Chondrocyte (in vitro differentiated cells): ENCODE measurements at regions not wholly inside any gene's neighbourhood (a gene's known extent, or its start where the extent isn't known, plus 50 kb on each side); places are given as distances from the start of the nearest gene placed in this dataset.

ENCODE experiments used
- DNase-seq: peaks from one replicate; pipeline ENCODE4 v3.0.0; 2021; ENCODE audit warnings: mixed read lengths, low spot score
- H3K27ac Mint-ChIP-seq: one replicate; pipeline ENCODE4 v1.8.0; 2021; ENCODE audit warnings: mild to moderate bottlenecking, moderate library complexity, mixed read lengths; ENCODE audit not compliant: unreplicated experiment
- H3K27me3 Mint-ChIP-seq: 2 replicates; pipeline ENCODE4 v1.8.0; 2021; ENCODE audit warnings: low read depth, mixed read lengths
- H3K36me3 Mint-ChIP-seq: 2 replicates; pipeline ENCODE4 v1.8.0; 2021; ENCODE audit warnings: low read depth, mixed read lengths
- H3K4me1 Mint-ChIP-seq: 2 replicates; pipeline ENCODE4 v1.8.0; 2021; ENCODE audit warnings: low read depth, mild to moderate bottlenecking, mixed read lengths
- H3K4me3 Mint-ChIP-seq: one replicate; pipeline ENCODE4 v1.8.0; 2021; ENCODE audit warnings: mild to moderate bottlenecking, moderate library complexity, mixed read lengths; ENCODE audit not compliant: unreplicated experiment
- H3K9me3 Mint-ChIP-seq: 2 replicates; pipeline ENCODE4 v1.8.0; 2021; ENCODE audit warnings: low read depth, mixed read lengths
- TF ChIP-seq, protein P1 (sequence below): fragments of 200-600 bp; sonication (generic); IDR thresholded peaks from 2 replicates; pipeline ENCODE4 v1.5.0; 2021; ENCODE audit warnings: antibody characterized with exemption, mild to moderate bottlenecking, moderate library complexity

DNA sequence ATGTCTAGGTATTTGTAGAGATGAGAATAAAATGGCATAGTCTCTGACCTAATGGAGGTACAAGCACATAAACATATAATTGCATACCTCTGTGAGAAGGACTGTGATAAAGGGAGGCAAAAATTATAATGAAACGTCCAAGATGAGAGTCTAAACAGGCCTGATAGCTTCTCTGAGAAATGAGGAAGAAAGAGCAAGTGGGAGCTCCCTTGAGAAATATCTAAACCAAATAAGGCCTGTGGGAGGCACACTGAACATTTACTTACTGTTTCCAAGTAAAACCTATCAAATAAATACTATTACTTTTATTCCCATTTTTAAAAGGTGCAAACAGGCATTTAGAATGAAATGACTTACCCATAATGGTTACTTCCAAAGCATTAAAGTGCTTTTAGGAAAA is 125.6 kb upstream of the PAPPA start:
- H3K9me3 Mint-ChIP-seq = peaks cover 41% of the 10 kb centered on the region
- peaks cover 24% of the 10 kb centered on the region for H3K4me1 Mint-ChIP-seq
- H3K27me3 Mint-ChIP-seq = no peaks in the 10 kb centered on the region
- TF ChIP-seq, protein P1, sequence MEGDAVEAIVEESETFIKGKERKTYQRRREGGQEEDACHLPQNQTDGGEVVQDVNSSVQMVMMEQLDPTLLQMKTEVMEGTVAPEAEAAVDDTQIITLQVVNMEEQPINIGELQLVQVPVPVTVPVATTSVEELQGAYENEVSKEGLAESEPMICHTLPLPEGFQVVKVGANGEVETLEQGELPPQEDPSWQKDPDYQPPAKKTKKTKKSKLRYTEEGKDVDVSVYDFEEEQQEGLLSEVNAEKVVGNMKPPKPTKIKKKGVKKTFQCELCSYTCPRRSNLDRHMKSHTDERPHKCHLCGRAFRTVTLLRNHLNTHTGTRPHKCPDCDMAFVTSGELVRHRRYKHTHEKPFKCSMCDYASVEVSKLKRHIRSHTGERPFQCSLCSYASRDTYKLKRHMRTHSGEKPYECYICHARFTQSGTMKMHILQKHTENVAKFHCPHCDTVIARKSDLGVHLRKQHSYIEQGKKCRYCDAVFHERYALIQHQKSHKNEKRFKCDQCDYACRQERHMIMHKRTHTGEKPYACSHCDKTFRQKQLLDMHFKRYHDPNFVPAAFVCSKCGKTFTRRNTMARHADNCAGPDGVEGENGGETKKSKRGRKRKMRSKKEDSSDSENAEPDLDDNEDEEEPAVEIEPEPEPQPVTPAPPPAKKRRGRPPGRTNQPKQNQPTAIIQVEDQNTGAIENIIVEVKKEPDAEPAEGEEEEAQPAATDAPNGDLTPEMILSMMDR = no peak
- peaks cover 16% of the 10 kb centered on the region for H3K36me3 Mint-ChIP-seq
- no peak overlapping the region for H3K4me3 Mint-ChIP-seq
- DNase-seq = no peak
- H3K27ac Mint-ChIP-seq = peak overlapping the region; percentile 90

DNA sequence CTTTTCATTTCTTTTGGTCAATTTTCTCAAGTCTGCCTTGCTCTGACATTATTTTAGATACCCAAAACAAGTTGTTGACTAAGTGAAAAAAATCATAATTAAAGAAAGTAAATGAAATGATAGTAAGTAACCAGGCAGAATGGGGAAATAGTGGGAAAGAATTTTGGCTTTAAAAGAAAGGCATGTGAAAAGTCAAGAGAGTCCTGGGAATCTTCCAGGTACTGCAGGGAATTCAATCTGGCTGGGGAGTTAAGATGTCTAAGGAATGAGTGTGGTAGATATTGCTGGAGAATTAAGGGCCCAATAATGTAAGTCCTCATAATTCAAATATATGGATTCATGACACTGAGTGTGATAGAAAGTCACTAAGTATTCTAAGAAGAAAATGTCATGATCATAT is 123.1 kb upstream of the PAPPA start:
- H3K36me3 Mint-ChIP-seq = peaks cover 14% of the 10 kb centered on the region
- H3K9me3 Mint-ChIP-seq = peaks cover 31% of the 10 kb centered on the region
- peaks cover 24% of the 10 kb centered on the region for H3K4me1 Mint-ChIP-seq
- no peak overlapping the region for H3K4me3 Mint-ChIP-seq
- H3K27ac Mint-ChIP-seq = no peak overlapping the region
- TF ChIP-seq, protein P1 = no peak
- H3K27me3 Mint-ChIP-seq = no peaks in the 10 kb centered on the region
- DNase-seq = no peak

DNA sequence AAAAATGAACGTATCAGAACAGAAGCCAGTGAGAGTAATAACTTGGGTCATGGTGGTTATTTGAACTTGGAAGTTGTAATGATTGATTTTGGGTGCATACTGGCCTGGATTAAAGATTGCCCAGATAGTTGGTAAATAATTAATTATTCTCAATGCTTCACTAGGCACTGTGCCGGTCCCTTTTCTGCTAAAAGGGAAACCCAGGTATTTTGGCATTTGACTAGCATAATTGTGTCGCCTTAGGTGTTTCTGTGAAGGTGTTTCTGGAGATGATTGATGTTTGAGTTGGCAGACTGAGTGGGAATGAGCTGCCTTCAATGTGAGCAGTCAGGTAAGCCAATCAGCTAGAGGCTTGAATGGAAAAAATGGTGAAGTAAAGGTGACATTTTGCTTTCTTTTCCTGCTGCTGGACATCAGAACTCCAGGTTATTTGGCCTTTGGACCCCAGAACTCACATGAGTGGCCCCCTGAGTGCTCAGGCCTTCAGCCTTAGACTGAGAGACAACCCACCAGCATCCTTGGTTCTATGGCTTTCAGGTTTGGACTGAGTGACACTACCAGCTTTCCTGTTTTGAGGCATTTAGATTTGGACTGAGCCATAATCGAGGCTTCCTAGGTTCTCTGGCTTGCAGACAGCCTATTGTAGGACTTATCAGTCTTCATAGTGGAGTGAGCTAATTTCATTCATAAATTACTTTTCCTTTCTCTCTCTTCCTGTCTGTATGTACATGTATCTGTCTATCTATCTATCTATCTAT is 120.7 kb upstream of the PAPPA start:
- peaks cover 25% of the 10 kb centered on the region for H3K9me3 Mint-ChIP-seq
- TF ChIP-seq, protein P1 = no peak

DNA sequence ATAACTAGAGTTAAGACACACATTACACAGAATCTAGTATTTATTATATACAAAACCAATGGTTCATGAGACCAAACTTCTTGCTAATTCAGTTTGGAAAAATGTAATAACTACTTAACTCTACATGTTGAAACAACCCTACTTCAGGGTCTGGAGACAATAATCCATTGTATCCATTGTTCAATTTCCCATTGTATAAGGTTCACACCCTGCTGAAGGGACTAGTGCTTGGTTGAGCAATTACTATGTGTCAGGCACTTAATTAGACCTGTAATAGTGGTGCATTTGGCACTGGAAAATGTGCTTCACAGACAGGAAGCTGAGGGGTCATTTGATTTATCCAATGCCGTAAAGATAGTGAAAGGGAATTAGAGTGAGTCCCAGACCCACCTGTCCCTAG is 114.3 kb upstream of the PAPPA start:
- TF ChIP-seq, protein P1 = no peak
- DNase-seq = no peak
- H3K27ac Mint-ChIP-seq = no peak overlapping the region
- no peak overlapping the region for H3K4me3 Mint-ChIP-seq
- no peaks in the 10 kb centered on the region for H3K36me3 Mint-ChIP-seq
- H3K27me3 Mint-ChIP-seq = no peaks in the 10 kb centered on the region
- H3K4me1 Mint-ChIP-seq = no peaks in the 10 kb centered on the region
- H3K9me3 Mint-ChIP-seq = no peaks in the 10 kb centered on the region

More for the DNA sequence above, 120.7 kb upstream of the PAPPA start:
- H3K27me3 Mint-ChIP-seq = no peaks in the 10 kb centered on the region
- H3K27ac Mint-ChIP-seq = no peak overlapping the region
- H3K4me3 Mint-ChIP-seq = no peak overlapping the region
- no peak for DNase-seq
- peaks cover 14% of the 10 kb centered on the region for H3K36me3 Mint-ChIP-seq
- peaks cover 8% of the 10 kb centered on the region for H3K4me1 Mint-ChIP-seq

DNA sequence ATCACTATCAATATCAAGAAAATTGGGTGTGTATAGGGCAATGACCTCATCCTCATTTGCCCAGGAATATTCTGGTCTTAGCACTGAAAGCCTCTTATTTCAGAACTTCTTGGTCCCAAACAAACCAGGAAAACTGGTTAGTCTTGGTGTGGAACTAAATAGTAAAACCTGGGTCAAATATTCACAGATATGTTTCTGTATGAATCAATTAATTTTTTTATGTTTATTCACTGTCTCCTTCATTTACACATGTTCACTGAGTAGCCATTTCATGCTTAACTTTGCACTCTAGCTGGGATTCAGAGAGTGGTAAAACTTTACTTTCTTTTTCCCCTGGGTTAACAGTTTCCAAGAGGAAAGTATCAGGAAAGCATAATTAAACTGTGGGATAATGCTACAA is 113.7 kb upstream of the PAPPA start:
- Mint-ChIP-seq H3K27me3 (no peaks in the 10 kb centered on the region), H3K27ac (no peak overlapping the region), H3K4me3 (no peak overlapping the region), H3K4me1 (no peaks in the 10 kb centered on the region), H3K36me3 (no peaks in the 10 kb centered on the region), H3K9me3 (no peaks in the 10 kb centered on the region)
- no peak for DNase-seq
- TF ChIP-seq, protein P1 = no peak
